ENCODE measurements at regions not wholly inside any gene's neighbourhood (a gene's known extent, or its start where the extent isn't known, plus 50 kb on each side); places are given as distances from the start of the nearest gene placed in this dataset.

GRCh38 chr6:131382631-131383030, 190.4 kb upstream of the ARG1 start:
- TF ChIP-seq REST (IDR thresholded peaks at IDR 0.05; ENCODE audit: insufficient read depth in 1 of 2, low read depth in 2 of 2, low read length in 2 of 2) (no peak), TAF1 (IDR thresholded peaks at IDR 0.05; ENCODE audit: borderline replicate concordance, insufficient read depth, low read length) (no peak), POLR2AphosphoS5 (IDR thresholded peaks at IDR 0.05; ENCODE audit: low read depth, low read length) (no peak), SIN3A (IDR thresholded peaks at IDR 0.05; ENCODE audit: borderline replicate concordance, insufficient read depth, low read length) (no peak)

Data from PFSK-1 (cell line).